Chondrocyte (in vitro differentiated cells): ENCODE measurements at regions not wholly inside any gene's neighbourhood (a gene's known extent, or its start where the extent isn't known, plus 50 kb on each side); places are given as distances from the start of the nearest gene placed in this dataset.

Source experiments
- DNase-seq: peaks from one replicate; pipeline ENCODE4 v3.0.0; 2021; ENCODE audit warnings: mixed read lengths, low spot score
- H3K27ac Mint-ChIP-seq: one replicate; pipeline ENCODE4 v1.8.0; 2021; ENCODE audit warnings: mild to moderate bottlenecking, moderate library complexity, mixed read lengths; ENCODE audit not compliant: unreplicated experiment
- H3K27me3 Mint-ChIP-seq: 2 replicates; pipeline ENCODE4 v1.8.0; 2021; ENCODE audit warnings: low read depth, mixed read lengths
- H3K36me3 Mint-ChIP-seq: 2 replicates; pipeline ENCODE4 v1.8.0; 2021; ENCODE audit warnings: low read depth, mixed read lengths
- H3K4me1 Mint-ChIP-seq: 2 replicates; pipeline ENCODE4 v1.8.0; 2021; ENCODE audit warnings: low read depth, mild to moderate bottlenecking, mixed read lengths
- H3K4me3 Mint-ChIP-seq: one replicate; pipeline ENCODE4 v1.8.0; 2021; ENCODE audit warnings: mild to moderate bottlenecking, moderate library complexity, mixed read lengths; ENCODE audit not compliant: unreplicated experiment
- H3K9me3 Mint-ChIP-seq: 2 replicates; pipeline ENCODE4 v1.8.0; 2021; ENCODE audit warnings: low read depth, mixed read lengths
- CTCF ChIP-seq: fragments of 200-600 bp; sonication (generic); IDR thresholded peaks from 2 replicates; pipeline ENCODE4 v1.5.0; 2021; ENCODE audit warnings: antibody characterized with exemption, mild to moderate bottlenecking, moderate library complexity

GRCh38 chr15:96468036-96468435 lies 137.5 kb downstream of the NR2F2 start:
- Mint-ChIP-seq H3K27ac (no peak overlapping the region), H3K36me3 (no peaks in the 10 kb centered on the region), H3K9me3 (no peaks in the 10 kb centered on the region), H3K4me1 (no peaks in the 10 kb centered on the region), H3K4me3 (no peak overlapping the region), H3K27me3 (peaks cover 35% of the 10 kb centered on the region)
- no peak for TF ChIP-seq CTCF
- DNase-seq: no peak

DNA sequence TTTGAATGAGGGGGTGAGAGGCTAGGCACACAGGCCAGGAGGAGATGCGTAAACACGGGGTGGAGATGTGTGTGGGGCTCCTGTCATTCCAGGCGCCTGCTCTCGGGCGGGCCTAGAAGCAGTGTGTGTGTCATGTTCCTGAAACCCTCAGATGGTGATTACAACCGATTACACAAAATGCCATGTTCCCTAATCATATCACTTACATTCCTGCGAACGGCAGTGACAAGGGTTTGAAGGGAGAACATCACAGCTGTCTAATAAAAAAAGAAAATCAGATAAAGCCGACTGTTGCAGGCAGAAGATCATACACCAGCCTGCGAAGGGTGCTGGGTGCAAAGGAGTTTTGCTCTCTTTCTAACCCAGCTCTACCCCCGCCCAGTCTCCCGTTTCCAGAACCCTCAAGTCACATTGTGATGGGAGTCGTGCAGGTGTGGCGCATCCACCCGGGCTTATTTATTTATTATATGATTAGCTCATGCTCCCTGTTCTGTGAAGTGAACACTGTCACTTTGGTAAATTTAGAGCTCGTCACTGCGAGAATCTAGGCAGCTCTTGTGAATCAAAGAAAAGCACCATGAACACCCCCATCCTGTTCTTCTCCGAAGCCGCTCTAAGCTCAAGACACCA lies 140.3 kb downstream of the NR2F2 start:
- no peaks in the 10 kb centered on the region for H3K4me1 Mint-ChIP-seq
- H3K27me3 Mint-ChIP-seq: peaks cover 33% of the 10 kb centered on the region
- no peaks in the 10 kb centered on the region for H3K36me3 Mint-ChIP-seq
- no peak overlapping the region for H3K27ac Mint-ChIP-seq
- no peak for TF ChIP-seq CTCF
- H3K9me3 Mint-ChIP-seq: no peaks in the 10 kb centered on the region
- DNase-seq: no peak
- H3K4me3 Mint-ChIP-seq: no peak overlapping the region

- Mint-ChIP-seq H3K4me1 (no peaks in the 10 kb centered on the region), H3K36me3 (no peaks in the 10 kb centered on the region), H3K27ac (no peak overlapping the region), H3K27me3 (peaks cover 24% of the 10 kb centered on the region), H3K9me3 (no peaks in the 10 kb centered on the region), H3K4me3 (no peak overlapping the region)
- DNase-seq: no peak
- TF ChIP-seq CTCF: no peak
Observed at GRCh38 chr15:96472681-96473080, 142.2 kb downstream of the NR2F2 start.

DNA sequence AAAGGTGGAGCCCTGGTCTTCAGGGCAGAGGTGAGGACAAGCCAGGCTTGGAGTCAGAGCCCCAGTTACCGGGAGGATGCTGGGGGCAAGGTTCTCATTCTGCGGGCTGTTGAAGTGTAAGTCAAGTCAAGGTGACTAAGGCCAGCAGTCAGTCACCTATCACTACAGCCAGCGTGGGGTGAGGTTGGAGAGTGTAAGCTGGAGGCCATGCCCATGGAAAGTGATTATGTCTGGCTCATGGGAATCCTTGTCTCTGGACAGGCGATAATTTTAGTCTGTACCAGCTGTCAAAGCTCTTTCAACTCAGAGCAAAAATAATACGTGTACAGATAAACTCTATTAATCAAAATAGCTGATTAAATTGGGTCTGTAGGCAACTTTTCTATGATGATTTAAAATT lies 143.1 kb downstream of the NR2F2 start:
- Mint-ChIP-seq H3K27me3 (peaks cover 17% of the 10 kb centered on the region), H3K36me3 (no peaks in the 10 kb centered on the region), H3K27ac (no peak overlapping the region)

DNA sequence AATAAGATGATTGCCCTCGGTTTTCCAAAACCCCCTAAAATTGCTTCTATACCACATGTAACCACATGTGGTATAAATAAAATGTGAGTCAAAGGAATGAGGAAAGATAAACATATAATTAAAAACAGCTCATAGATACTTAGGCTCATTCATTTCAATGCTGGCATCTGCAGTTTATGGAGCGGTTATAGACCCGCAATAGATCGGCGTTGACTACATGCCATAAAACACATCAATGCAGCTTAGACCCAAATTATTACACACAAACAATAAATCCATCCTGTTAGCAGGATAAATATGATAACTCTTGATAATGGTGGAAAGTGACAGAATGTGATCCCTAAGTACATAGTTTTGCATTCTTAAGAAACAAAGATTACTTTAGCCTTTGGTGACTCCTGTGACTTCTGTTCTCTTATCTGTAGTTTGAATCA lies 143.7 kb downstream of the NR2F2 start:
- H3K27me3 Mint-ChIP-seq: peaks cover 14% of the 10 kb centered on the region
- TF ChIP-seq CTCF: no peak
- no peaks in the 10 kb centered on the region for H3K36me3 Mint-ChIP-seq
- no peaks in the 10 kb centered on the region for H3K4me1 Mint-ChIP-seq
- no peak for DNase-seq
- no peak overlapping the region for H3K4me3 Mint-ChIP-seq
- no peaks in the 10 kb centered on the region for H3K9me3 Mint-ChIP-seq
- H3K27ac Mint-ChIP-seq: no peak overlapping the region

More for the DNA sequence above, 143.1 kb downstream of the NR2F2 start:
- H3K4me1 Mint-ChIP-seq: no peaks in the 10 kb centered on the region
- no peaks in the 10 kb centered on the region for H3K9me3 Mint-ChIP-seq
- no peak for DNase-seq
- TF ChIP-seq CTCF: no peak
- no peak overlapping the region for H3K4me3 Mint-ChIP-seq
